HUES48 (cell line): ENCODE measurements at regions not wholly inside any gene's neighbourhood (a gene's known extent, or its start where the extent isn't known, plus 50 kb on each side); places are given as distances from the start of the nearest gene placed in this dataset.
"Not testable (repeated sequence)": the region's sequence is repeated elsewhere in the genome, so short reads cannot be mapped to it uniquely, and the experiment has no call there.

Experiments
- H3K27ac ChIP-seq: one replicate; pipeline ENCODE4 v1.7.0; 2013; ENCODE audit warnings: low read depth, low read length, inconsistent platforms
- H3K27me3 ChIP-seq: 2 replicates; pipeline ENCODE4 v1.6.1; 2013; ENCODE audit warnings: mild to moderate bottlenecking, low read length; ENCODE audit not compliant: control insufficient read depth, insufficient read depth
- H3K36me3 ChIP-seq: 2 replicates; pipeline ENCODE4 v1.6.1; 2013; ENCODE audit warnings: low read length; ENCODE audit not compliant: control insufficient read depth, insufficient read depth
- H3K4me1 ChIP-seq: 2 replicates; pipeline ENCODE4 v1.6.1; 2013; ENCODE audit warnings: mild to moderate bottlenecking, low read length; ENCODE audit not compliant: control insufficient read depth, insufficient read depth
- H3K4me3 ChIP-seq: 2 replicates; pipeline ENCODE4 v1.5.1; 2013; ENCODE audit warnings: mild to moderate bottlenecking, low read depth, low read length
- H3K9ac ChIP-seq: 2 replicates; pipeline ENCODE4 v1.6.1; 2013; ENCODE audit warnings: mild to moderate bottlenecking, low read depth, low read length, moderate library complexity
- H3K9me3 ChIP-seq: 2 replicates; pipeline ENCODE4 v1.6.1; 2013; ENCODE audit warnings: low read length; ENCODE audit not compliant: control insufficient read depth, insufficient read depth

- not testable (repeated sequence) for H3K27me3 ChIP-seq, H3K4me3 ChIP-seq, H3K4me1 ChIP-seq, H3K36me3 ChIP-seq, H3K9ac ChIP-seq, H3K9me3 ChIP-seq, H3K27ac ChIP-seq
Observed at GRCh38 chr4:189733507-189733906, 207.2 kb upstream of the FRG1 start.

GRCh38 chr4:189734648-189735267, 205.9 kb upstream of the FRG1 start:
- H3K4me3 ChIP-seq, H3K4me1 ChIP-seq, H3K36me3 ChIP-seq, H3K9me3 ChIP-seq, H3K9ac ChIP-seq, H3K27ac ChIP-seq, H3K27me3 ChIP-seq: not testable (repeated sequence)

- not testable (repeated sequence) for H3K36me3 ChIP-seq, H3K4me1 ChIP-seq, H3K27ac ChIP-seq, H3K27me3 ChIP-seq, H3K9me3 ChIP-seq, H3K9ac ChIP-seq, H3K4me3 ChIP-seq
Observed at GRCh38 chr4:189736656-189737055, 204.0 kb upstream of the FRG1 start.

GRCh38 chr4:189740118-189740517, 200.6 kb upstream of the FRG1 start:
- not testable (repeated sequence) for H3K27ac ChIP-seq, H3K4me3 ChIP-seq, H3K4me1 ChIP-seq, H3K36me3 ChIP-seq, H3K27me3 ChIP-seq, H3K9me3 ChIP-seq, H3K9ac ChIP-seq

GRCh38 chr4:189740873-189741272, 199.8 kb upstream of the FRG1 start:
- Histone ChIP-seq H3K4me1 (no peaks in the 10 kb centered on the region), H3K27me3 (no peaks in the 10 kb centered on the region), H3K4me3 (no peak overlapping the region), H3K9ac (no peak overlapping the region), H3K27ac (no peak overlapping the region), H3K36me3 (no peaks in the 10 kb centered on the region), H3K9me3 (no peaks in the 10 kb centered on the region)

- H3K4me3 ChIP-seq, H3K4me1 ChIP-seq, H3K9ac ChIP-seq, H3K36me3 ChIP-seq, H3K27me3 ChIP-seq, H3K27ac ChIP-seq: not testable (repeated sequence)
- H3K9me3 ChIP-seq: peaks cover 28% of the 10 kb centered on the region
Observed at GRCh38 chr4:189753092-189753491, 187.6 kb upstream of the FRG1 start.

GRCh38 chr4:189763583-189763982, 177.1 kb upstream of the FRG1 start:
- Histone ChIP-seq H3K27ac (no peak overlapping the region), H3K9me3 (peaks cover 15% of the 10 kb centered on the region), H3K36me3 (no peaks in the 10 kb centered on the region), H3K27me3 (no peaks in the 10 kb centered on the region), H3K4me3 (no peak overlapping the region), H3K4me1 (no peaks in the 10 kb centered on the region), H3K9ac (no peak overlapping the region)

GRCh38 chr4:189765301-189765700, 175.4 kb upstream of the FRG1 start:
- Histone ChIP-seq H3K36me3 (no peaks in the 10 kb centered on the region), H3K27me3 (no peaks in the 10 kb centered on the region), H3K9me3 (peaks cover 11% of the 10 kb centered on the region; the same call in 1 of the 2 replicates), H3K9ac (no peak overlapping the region), H3K27ac (no peak overlapping the region), H3K4me3 (no peak overlapping the region), H3K4me1 (no peaks in the 10 kb centered on the region)

- H3K4me3 ChIP-seq: no peak overlapping the region
- no peaks in the 10 kb centered on the region for H3K36me3 ChIP-seq
- H3K4me1 ChIP-seq: no peaks in the 10 kb centered on the region
- no peaks in the 10 kb centered on the region for H3K27me3 ChIP-seq
- no peak overlapping the region for H3K9ac ChIP-seq
- peaks cover 11% of the 10 kb centered on the region; the same call in 1 of the 2 replicates for H3K9me3 ChIP-seq
- H3K27ac ChIP-seq: no peak overlapping the region
Observed at GRCh38 chr4:189765736-189766135, 174.9 kb upstream of the FRG1 start.

GRCh38 chr4:189767941-189768340, 172.7 kb upstream of the FRG1 start:
- H3K27ac ChIP-seq: no peak overlapping the region
- H3K4me3 ChIP-seq: no peak overlapping the region
- H3K4me1 ChIP-seq: no peaks in the 10 kb centered on the region
- H3K9me3 ChIP-seq: peaks cover 9% of the 10 kb centered on the region; the same call in 1 of the 2 replicates
- no peaks in the 10 kb centered on the region for H3K27me3 ChIP-seq
- H3K9ac ChIP-seq: no peak overlapping the region
- H3K36me3 ChIP-seq: no peaks in the 10 kb centered on the region

GRCh38 chr4:189769131-189769530, 171.5 kb upstream of the FRG1 start:
- no peaks in the 10 kb centered on the region for H3K27me3 ChIP-seq
- H3K9ac ChIP-seq: no peak overlapping the region
- peaks cover 5% of the 10 kb centered on the region; the same call in 1 of the 2 replicates for H3K9me3 ChIP-seq

More at GRCh38 chr4:189769131-189769530, 171.5 kb upstream of the FRG1 start:
- no peak overlapping the region for H3K27ac ChIP-seq
- no peaks in the 10 kb centered on the region for H3K36me3 ChIP-seq
- no peaks in the 10 kb centered on the region for H3K4me1 ChIP-seq
- no peak overlapping the region for H3K4me3 ChIP-seq
